ENCODE measurements at regions not wholly inside any gene's neighbourhood (a gene's known extent, or its start where the extent isn't known, plus 50 kb on each side); places are given as distances from the start of the nearest gene placed in this dataset.
"Not testable (repeated sequence)": the region's sequence is repeated elsewhere in the genome, so short reads cannot be mapped to it uniquely, and the experiment has no call there.

GRCh38 chr3:75188962-75189361 lies 475.2 kb upstream of the FRG2C start:
- no peak for TF ChIP-seq CTCF (conservative IDR thresholded peaks at IDR 0.05; ENCODE audit: low read depth, low read length)

GRCh38 chr3:75192146-75192616 lies 471.9 kb upstream of the FRG2C start:
- H3K4me2 ChIP-seq, result no peak overlapping the region
- H3K27me3 ChIP-seq (ENCODE audit: insufficient read depth, low read depth), result no peaks in the 10 kb centered on the region
- H4K20me1 ChIP-seq (ENCODE audit: insufficient read depth), result no peaks in the 10 kb centered on the region
- no peaks in the 10 kb centered on the region for H3K36me3 ChIP-seq (ENCODE audit: insufficient read depth)
- H3K4me3 ChIP-seq (IDR thresholded peaks at IDR 0.05; ENCODE audit: insufficient read depth, low read depth, low read length), result no peak overlapping the region
- H3K9ac ChIP-seq, result no peak overlapping the region
- no peak overlapping the region for H3K27ac ChIP-seq
- TF ChIP-seq CTCF (conservative IDR thresholded peaks at IDR 0.05; ENCODE audit: low read depth, low read length), result peak; percentile 74
- H3K79me2 ChIP-seq (ENCODE audit: insufficient read depth, low read depth), result no peaks in the 10 kb centered on the region
- no peaks in the 10 kb centered on the region for H3K4me1 ChIP-seq (ENCODE audit: low read depth, poor library complexity, severe bottlenecking)
- no peak overlapping the region for H2AFZ ChIP-seq (ENCODE audit: low read depth)

More at GRCh38 chr3:75188962-75189361, 475.2 kb upstream of the FRG2C start:
- H3K4me3 ChIP-seq (IDR thresholded peaks at IDR 0.05; ENCODE audit: insufficient read depth, low read depth, low read length), result no peak overlapping the region
- no peak overlapping the region for H3K9ac ChIP-seq
- no peaks in the 10 kb centered on the region for H3K36me3 ChIP-seq (ENCODE audit: insufficient read depth)
- no peaks in the 10 kb centered on the region for H3K79me2 ChIP-seq (ENCODE audit: insufficient read depth, low read depth)
- H4K20me1 ChIP-seq (ENCODE audit: insufficient read depth), result no peaks in the 10 kb centered on the region
- H2AFZ ChIP-seq (ENCODE audit: low read depth), result no peak overlapping the region
- no peaks in the 10 kb centered on the region for H3K27me3 ChIP-seq (ENCODE audit: insufficient read depth, low read depth)
- no peak overlapping the region for H3K4me2 ChIP-seq
- H3K4me1 ChIP-seq (ENCODE audit: low read depth, poor library complexity, severe bottlenecking), result no peaks in the 10 kb centered on the region
- no peak overlapping the region for H3K27ac ChIP-seq

- Histone ChIP-seq H3K4me2 (no peak overlapping the region), H4K20me1 (ENCODE audit: insufficient read depth) (no peaks in the 10 kb centered on the region), H3K79me2 (ENCODE audit: insufficient read depth, low read depth) (no peaks in the 10 kb centered on the region), H3K9ac (no peak overlapping the region), H3K27ac (no peak overlapping the region), H3K27me3 (ENCODE audit: insufficient read depth, low read depth) (no peaks in the 10 kb centered on the region), H3K4me3 (IDR thresholded peaks at IDR 0.05; ENCODE audit: insufficient read depth, low read depth, low read length) (no peak overlapping the region), H3K4me1 (ENCODE audit: low read depth, poor library complexity, severe bottlenecking) (no peaks in the 10 kb centered on the region), H2AFZ (ENCODE audit: low read depth) (no peak overlapping the region), H3K36me3 (ENCODE audit: insufficient read depth) (no peaks in the 10 kb centered on the region)
- no peak for TF ChIP-seq CTCF (conservative IDR thresholded peaks at IDR 0.05; ENCODE audit: low read depth, low read length)
Measured at GRCh38 chr3:75193797-75194196, 470.3 kb upstream of the FRG2C start.

GRCh38 chr3:75214332-75214731 lies 449.8 kb upstream of the FRG2C start:
- H2AFZ ChIP-seq (ENCODE audit: low read depth); H3K36me3 ChIP-seq (ENCODE audit: insufficient read depth); H3K9ac ChIP-seq: not testable (repeated sequence)

GRCh38 chr3:75218577-75218976 lies 445.6 kb upstream of the FRG2C start:
- H3K27me3 ChIP-seq (ENCODE audit: insufficient read depth, low read depth), result no peaks in the 10 kb centered on the region
- no peak overlapping the region for H3K4me2 ChIP-seq
- H3K36me3 ChIP-seq (ENCODE audit: insufficient read depth), result no peaks in the 10 kb centered on the region
- H4K20me1 ChIP-seq (ENCODE audit: insufficient read depth), result no peaks in the 10 kb centered on the region
- H3K9ac ChIP-seq, result no peak overlapping the region
- no peaks in the 10 kb centered on the region for H3K79me2 ChIP-seq (ENCODE audit: insufficient read depth, low read depth)
- no peak overlapping the region for H3K27ac ChIP-seq
- no peak overlapping the region for H2AFZ ChIP-seq (ENCODE audit: low read depth)
- TF ChIP-seq CTCF (conservative IDR thresholded peaks at IDR 0.05; ENCODE audit: low read depth, low read length), result no peak
- H3K4me1 ChIP-seq (ENCODE audit: low read depth, poor library complexity, severe bottlenecking), result no peaks in the 10 kb centered on the region
- H3K4me3 ChIP-seq (IDR thresholded peaks at IDR 0.05; ENCODE audit: insufficient read depth, low read depth, low read length), result no peak overlapping the region

More at GRCh38 chr3:75214332-75214731, 449.8 kb upstream of the FRG2C start:
- H3K27me3 ChIP-seq (ENCODE audit: insufficient read depth, low read depth); H3K4me3 ChIP-seq (IDR thresholded peaks at IDR 0.05; ENCODE audit: insufficient read depth, low read depth, low read length); H4K20me1 ChIP-seq (ENCODE audit: insufficient read depth); H3K79me2 ChIP-seq (ENCODE audit: insufficient read depth, low read depth); H3K4me2 ChIP-seq; H3K4me1 ChIP-seq (ENCODE audit: low read depth, poor library complexity, severe bottlenecking); H3K27ac ChIP-seq: not testable (repeated sequence)
